ENCODE measurements at regions not wholly inside any gene's neighbourhood (a gene's known extent, or its start where the extent isn't known, plus 50 kb on each side); places are given as distances from the start of the nearest gene placed in this dataset.

DNA sequence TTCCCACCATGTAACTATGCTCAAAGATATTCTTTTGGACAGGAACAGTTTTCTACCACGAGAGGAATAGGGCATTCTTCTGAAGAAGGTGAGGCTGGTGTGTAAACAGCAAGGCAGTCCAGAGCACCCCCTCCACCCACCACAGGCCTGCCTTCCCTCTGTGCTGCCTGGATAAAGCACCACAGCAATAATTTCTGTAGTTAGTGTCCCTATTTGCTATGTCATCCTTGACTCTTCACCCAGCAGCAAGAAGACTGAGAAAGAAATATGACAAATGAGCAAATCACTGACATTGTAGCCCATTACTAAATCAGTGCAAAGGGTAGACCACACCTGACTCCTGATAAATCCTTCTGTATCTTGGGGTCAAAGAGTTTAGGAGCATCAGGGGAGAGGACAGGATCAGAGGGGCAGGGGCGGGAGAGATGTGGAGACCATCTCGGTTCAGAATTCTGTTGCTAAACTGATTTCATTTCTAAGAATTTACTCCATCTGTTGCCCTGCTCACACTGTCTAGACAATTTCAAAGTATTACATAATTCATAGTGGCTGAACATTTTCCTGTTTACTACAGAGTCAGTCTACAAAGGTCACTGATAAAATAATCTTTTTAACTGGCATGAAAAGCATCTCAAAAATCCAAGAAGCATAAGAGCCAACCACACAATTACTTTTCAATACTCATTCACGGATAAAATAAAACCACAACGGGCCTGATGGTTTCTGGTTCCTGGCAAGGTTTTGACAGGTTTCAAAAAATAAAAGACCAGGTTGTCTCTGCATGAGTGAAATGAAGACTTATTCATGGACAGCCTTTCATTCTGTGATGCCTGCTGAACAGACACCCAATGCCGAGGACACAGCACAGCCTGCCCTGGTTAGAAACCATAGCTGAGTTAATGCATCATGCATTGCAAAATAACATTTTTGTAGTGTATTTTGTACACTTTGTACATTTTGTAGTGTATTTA is 88.4 kb upstream of the IRS2 start:
- H3K9me2 ChIP-seq (ENCODE audit: insufficient read depth): no peaks in the 10 kb centered on the region
- H3K27me3 ChIP-seq (ENCODE audit: insufficient read depth): no peaks in the 10 kb centered on the region
- H3K79me2 ChIP-seq (replicated peaks; ENCODE audit: insufficient read depth): no peaks in the 10 kb centered on the region
- DNase-seq (ENCODE audit: low spot score) (no peak), ATAC-seq (no peak)
- no peaks in the 10 kb centered on the region for H3F3A ChIP-seq (replicated peaks; ENCODE audit: low read depth)
- H3K36me3 ChIP-seq (ENCODE audit: insufficient read depth): no peaks in the 10 kb centered on the region
- no peak overlapping the region for H3K27ac ChIP-seq (ENCODE audit: low read depth)
- Mint-ChIP-seq H3K27ac (no peak overlapping the region), H3K27me3 (ENCODE audit: insufficient read depth, low read depth, poor library complexity) (no peaks in the 10 kb centered on the region), H3K4me1 (peaks cover 11% of the 10 kb centered on the region), H3K4me3 (no peak overlapping the region), H3K36me3 (ENCODE audit: low read depth) (no peaks in the 10 kb centered on the region), H3K9me3 (no peaks in the 10 kb centered on the region)
- no peak overlapping the region for H3K4me3 ChIP-seq
- H4K20me1 ChIP-seq (replicated peaks; ENCODE audit: insufficient read depth): no peaks in the 10 kb centered on the region
- H3K4me2 ChIP-seq: no peak overlapping the region
- H3K4me1 ChIP-seq (ENCODE audit: insufficient read depth): no peaks in the 10 kb centered on the region
- peak overlapping the region; percentile 59; the same call in 1 of the 2 replicates for H2AFZ ChIP-seq
- TF ChIP-seq REST (IDR thresholded peaks at IDR 0.05; ENCODE audit: unreplicated experiment) (no peak), CTCF (conservative IDR thresholded peaks at IDR 0.05; ENCODE audit: low read depth in 2 of 2) (no peak), STAT1 (IDR thresholded peaks at IDR 0.05; ENCODE audit: unreplicated experiment) (no peak), ZNF114 (CRISPR knock-in tag; IDR thresholded peaks at IDR 0.05) (no peak), NANOG (IDR thresholded peaks at IDR 0.05; ENCODE audit: borderline replicate concordance) (no peak), CREB1 (CRISPR knock-in tag; IDR thresholded peaks at IDR 0.05; ENCODE audit: low read depth) (no peak)
- TF ChIP-seq, protein P1, sequence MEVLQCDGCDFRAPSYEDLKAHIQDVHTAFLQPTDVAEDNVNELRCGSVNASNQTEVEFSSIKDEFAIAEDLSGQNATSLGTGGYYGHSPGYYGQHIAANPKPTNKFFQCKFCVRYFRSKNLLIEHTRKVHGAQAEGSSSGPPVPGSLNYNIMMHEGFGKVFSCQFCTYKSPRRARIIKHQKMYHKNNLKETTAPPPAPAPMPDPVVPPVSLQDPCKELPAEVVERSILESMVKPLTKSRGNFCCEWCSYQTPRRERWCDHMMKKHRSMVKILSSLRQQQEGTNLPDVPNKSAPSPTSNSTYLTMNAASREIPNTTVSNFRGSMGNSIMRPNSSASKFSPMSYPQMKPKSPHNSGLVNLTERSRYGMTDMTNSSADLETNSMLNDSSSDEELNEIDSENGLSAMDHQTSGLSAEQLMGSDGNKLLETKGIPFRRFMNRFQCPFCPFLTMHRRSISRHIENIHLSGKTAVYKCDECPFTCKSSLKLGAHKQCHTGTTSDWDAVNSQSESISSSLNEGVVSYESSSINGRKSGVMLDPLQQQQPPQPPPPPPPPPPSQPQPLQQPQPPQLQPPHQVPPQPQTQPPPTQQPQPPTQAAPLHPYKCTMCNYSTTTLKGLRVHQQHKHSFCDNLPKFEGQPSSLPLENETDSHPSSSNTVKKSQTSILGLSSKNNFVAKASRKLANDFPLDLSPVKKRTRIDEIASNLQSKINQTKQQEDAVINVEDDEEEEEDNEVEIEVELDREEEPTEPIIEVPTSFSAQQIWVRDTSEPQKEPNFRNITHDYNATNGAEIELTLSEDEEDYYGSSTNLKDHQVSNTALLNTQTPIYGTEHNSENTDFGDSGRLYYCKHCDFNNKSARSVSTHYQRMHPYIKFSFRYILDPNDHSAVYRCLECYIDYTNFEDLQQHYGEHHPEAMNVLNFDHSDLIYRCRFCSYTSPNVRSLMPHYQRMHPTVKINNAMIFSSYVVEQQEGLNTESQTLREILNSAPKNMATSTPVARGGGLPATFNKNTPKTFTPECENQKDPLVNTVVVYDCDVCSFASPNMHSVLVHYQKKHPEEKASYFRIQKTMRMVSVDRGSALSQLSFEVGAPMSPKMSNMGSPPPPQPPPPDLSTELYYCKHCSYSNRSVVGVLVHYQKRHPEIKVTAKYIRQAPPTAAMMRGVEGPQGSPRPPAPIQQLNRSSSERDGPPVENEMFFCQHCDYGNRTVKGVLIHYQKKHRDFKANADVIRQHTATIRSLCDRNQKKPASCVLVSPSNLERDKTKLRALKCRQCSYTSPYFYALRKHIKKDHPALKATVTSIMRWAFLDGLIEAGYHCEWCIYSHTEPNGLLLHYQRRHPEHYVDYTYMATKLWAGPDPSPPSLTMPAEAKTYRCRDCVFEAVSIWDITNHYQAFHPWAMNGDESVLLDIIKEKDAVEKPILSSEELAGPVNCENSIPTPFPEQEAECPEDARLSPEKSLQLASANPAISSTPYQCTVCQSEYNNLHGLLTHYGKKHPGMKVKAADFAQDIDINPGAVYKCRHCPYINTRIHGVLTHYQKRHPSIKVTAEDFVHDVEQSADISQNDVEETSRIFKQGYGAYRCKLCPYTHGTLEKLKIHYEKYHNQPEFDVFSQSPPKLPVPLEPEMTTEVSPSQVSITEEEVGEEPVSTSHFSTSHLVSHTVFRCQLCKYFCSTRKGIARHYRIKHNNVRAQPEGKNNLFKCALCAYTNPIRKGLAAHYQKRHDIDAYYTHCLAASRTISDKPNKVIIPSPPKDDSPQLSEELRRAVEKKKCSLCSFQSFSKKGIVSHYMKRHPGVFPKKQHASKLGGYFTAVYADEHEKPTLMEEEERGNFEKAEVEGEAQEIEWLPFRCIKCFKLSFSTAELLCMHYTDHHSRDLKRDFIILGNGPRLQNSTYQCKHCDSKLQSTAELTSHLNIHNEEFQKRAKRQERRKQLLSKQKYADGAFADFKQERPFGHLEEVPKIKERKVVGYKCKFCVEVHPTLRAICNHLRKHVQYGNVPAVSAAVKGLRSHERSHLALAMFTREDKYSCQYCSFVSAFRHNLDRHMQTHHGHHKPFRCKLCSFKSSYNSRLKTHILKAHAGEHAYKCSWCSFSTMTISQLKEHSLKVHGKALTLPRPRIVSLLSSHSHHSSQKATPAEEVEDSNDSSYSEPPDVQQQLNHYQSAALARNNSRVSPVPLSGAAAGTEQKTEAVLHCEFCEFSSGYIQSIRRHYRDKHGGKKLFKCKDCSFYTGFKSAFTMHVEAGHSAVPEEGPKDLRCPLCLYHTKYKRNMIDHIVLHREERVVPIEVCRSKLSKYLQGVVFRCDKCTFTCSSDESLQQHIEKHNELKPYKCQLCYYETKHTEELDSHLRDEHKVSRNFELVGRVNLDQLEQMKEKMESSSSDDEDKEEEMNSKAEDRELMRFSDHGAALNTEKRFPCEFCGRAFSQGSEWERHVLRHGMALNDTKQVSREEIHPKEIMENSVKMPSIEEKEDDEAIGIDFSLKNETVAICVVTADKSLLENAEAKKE (CRISPR knock-in tag; IDR thresholded peaks at IDR 0.05): no peak
- TF ChIP-seq, protein P2, sequence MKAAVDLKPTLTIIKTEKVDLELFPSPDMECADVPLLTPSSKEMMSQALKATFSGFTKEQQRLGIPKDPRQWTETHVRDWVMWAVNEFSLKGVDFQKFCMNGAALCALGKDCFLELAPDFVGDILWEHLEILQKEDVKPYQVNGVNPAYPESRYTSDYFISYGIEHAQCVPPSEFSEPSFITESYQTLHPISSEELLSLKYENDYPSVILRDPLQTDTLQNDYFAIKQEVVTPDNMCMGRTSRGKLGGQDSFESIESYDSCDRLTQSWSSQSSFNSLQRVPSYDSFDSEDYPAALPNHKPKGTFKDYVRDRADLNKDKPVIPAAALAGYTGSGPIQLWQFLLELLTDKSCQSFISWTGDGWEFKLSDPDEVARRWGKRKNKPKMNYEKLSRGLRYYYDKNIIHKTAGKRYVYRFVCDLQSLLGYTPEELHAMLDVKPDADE (IDR thresholded peaks at IDR 0.05): no peak
